OCI-LY3 (cell line): ENCODE measurements at regions not wholly inside any gene's neighbourhood (a gene's known extent, or its start where the extent isn't known, plus 50 kb on each side); places are given as distances from the start of the nearest gene placed in this dataset.

ENCODE experiments used
- H2AFZ ChIP-seq: fragments of 200-600, 300-600 bp; shearing (Covaris generic); 2 replicates; pipeline ENCODE4 v1.6.0; 2014; ENCODE audit warnings: antibody characterized with exemption, low read depth, low read length
- H3K27ac ChIP-seq: fragments of 200-600, 300-600 bp; sonication (generic); 2 replicates; pipeline ENCODE4 v1.5.1; 2014; ENCODE audit warnings: mild to moderate bottlenecking, low read length, moderate library complexity, mixed read lengths
- H3K27me3 ChIP-seq: fragments of 200-600, 300-600 bp; sonication (generic); 2 replicates; pipeline ENCODE4 v1.6.1; 2014; ENCODE audit warnings: low read depth, low read length, mixed read lengths
- H3K36me3 ChIP-seq: fragments of 200-600, 300-600 bp; sonication (generic); replicated peaks from 2 replicates; pipeline ENCODE3; 2014; ENCODE audit warnings: low read depth, low read length, mixed read lengths
- H3K4me1 ChIP-seq: fragments of 300-600, 200-600 bp; sonication (generic); 2 replicates; pipeline ENCODE4 v1.6.1; 2014; ENCODE audit warnings: low read length, mixed read lengths
- H3K4me2 ChIP-seq: fragments of 200-600, 300-600 bp; sonication (generic); 2 replicates; pipeline ENCODE4 v1.6.1; 2014; ENCODE audit warnings: low read length, mixed read lengths
- H3K4me3 ChIP-seq: fragments of 300-600, 200-600 bp; sonication (generic); 2 replicates; pipeline ENCODE4 v1.5.1; 2014; ENCODE audit warnings: antibody characterized with exemption, mild to moderate bottlenecking, low read length, moderate library complexity
- H3K79me2 ChIP-seq: fragments of 300-600, 200-600 bp; shearing (Covaris generic); 2 replicates; pipeline ENCODE4 v1.6.1; 2014; ENCODE audit warnings: mild to moderate bottlenecking, low read length, mixed read lengths
- H3K9ac ChIP-seq: fragments of 300-600, 200-600 bp; shearing (Covaris generic); 2 replicates; pipeline ENCODE4 v1.6.0; 2014; ENCODE audit warnings: mild to moderate bottlenecking, low read length, moderate library complexity
- H3K9me3 ChIP-seq: fragments of 200-600, 300-600 bp; shearing (Covaris generic); 2 replicates; pipeline ENCODE4 v1.6.1; 2014; ENCODE audit warnings: low read length, mixed read lengths; ENCODE audit not compliant: insufficient read depth
- H4K20me1 ChIP-seq: fragments of 200-600, 300-600 bp; sonication (generic); 2 replicates; pipeline ENCODE4 v1.6.1; 2016; ENCODE audit warnings: low read length, mixed read lengths; ENCODE audit not compliant: insufficient read depth
- CTCF ChIP-seq: fragments of 200-600, 300-600 bp; sonication (generic); IDR thresholded peaks from 2 replicates; pipeline ENCODE4 v1.5.1; 2014; ENCODE audit warnings: antibody characterized with exemption, low read length, low read depth
- EZH2phosphoT487 ChIP-seq: fragments of 200-600 bp; shearing (Covaris generic); IDR thresholded peaks from 2 replicates; pipeline ENCODE4 v1.6.1; 2018; ENCODE audit warnings: antibody characterized with exemption, mixed run types, low read depth

DNA sequence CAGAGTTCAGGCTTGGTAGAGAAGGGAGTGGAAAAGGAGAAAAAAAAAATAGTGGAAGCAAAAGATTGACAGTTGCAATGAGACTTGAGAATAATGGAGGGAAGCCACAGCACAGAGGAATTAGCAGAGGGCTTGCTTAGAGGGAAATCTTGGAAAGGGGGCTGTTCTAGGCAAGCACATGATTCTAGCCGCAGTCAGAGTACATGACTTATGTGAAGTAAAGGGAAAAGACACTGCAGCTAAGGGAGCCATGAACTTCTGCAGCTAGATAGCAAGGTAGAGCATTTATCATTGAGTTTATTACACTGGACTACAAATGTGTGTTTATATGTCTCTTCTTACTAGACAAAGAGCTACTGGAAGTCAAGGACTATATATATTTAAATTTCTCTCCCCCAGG lies 144.0 kb upstream of the OPCML start:
- Histone ChIP-seq H3K9me3 (no peaks in the 10 kb centered on the region), H3K36me3 (no peaks in the 10 kb centered on the region), H3K27me3 (no peaks in the 10 kb centered on the region; the same call in 1 of the 2 replicates), H3K27ac (no peak overlapping the region), H3K4me1 (no peaks in the 10 kb centered on the region), H2AFZ (no peak overlapping the region), H4K20me1 (no peaks in the 10 kb centered on the region), H3K4me2 (no peak overlapping the region), H3K9ac (no peak overlapping the region), H3K79me2 (no peaks in the 10 kb centered on the region), H3K4me3 (no peak overlapping the region)
- no peak for TF ChIP-seq EZH2phosphoT487

DNA sequence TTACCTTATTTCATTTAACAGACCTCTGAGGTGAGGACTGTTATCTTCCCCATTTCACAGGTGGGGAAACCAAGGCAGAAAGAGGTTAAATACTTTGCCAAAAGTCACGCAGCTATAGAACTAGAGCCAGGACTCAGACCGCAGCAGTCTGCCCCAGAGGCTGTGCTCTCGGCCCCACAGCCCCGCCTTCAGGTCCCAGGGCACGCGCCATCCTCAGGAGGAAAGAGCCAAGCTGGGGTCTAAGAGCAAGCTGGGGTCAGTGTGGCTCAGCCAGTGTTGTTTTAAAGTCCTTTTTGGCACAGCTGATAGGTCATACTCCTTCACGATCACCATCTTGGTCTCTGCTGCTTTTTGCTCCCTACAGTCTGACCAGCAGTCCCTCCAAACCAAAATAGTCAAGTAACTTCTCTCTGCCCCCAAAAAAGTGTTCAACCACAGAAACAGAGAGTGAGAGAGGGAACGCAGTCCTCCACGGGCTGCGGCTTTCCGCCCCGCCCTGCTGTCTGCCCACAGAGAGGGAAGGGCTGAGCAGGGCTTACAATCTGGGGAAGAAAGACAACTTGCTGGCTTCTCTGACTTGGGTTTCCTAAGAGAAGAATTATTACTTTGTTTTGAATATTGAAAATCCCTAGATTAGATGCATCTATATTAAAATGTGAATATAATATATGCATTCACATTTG lies 137.2 kb upstream of the OPCML start:
- no peak overlapping the region for H3K27ac ChIP-seq
- H2AFZ ChIP-seq = no peak overlapping the region
- no peaks in the 10 kb centered on the region for H4K20me1 ChIP-seq
- H3K9ac ChIP-seq = no peak overlapping the region
- no peak overlapping the region for H3K4me3 ChIP-seq
- H3K4me2 ChIP-seq = no peak overlapping the region
- H3K27me3 ChIP-seq = no peaks in the 10 kb centered on the region
- no peaks in the 10 kb centered on the region for H3K4me1 ChIP-seq
- no peaks in the 10 kb centered on the region for H3K36me3 ChIP-seq
- TF ChIP-seq CTCF (no peak), EZH2phosphoT487 (no peak)
- no peaks in the 10 kb centered on the region for H3K9me3 ChIP-seq
- no peaks in the 10 kb centered on the region for H3K79me2 ChIP-seq

GRCh38 chr11:133663135-133663985 lies 131.1 kb upstream of the OPCML start:
- no peaks in the 10 kb centered on the region; the same call in 1 of the 2 replicates for H3K4me1 ChIP-seq
- no peak overlapping the region for H3K9ac ChIP-seq
- H2AFZ ChIP-seq = no peak overlapping the region
- no peaks in the 10 kb centered on the region for H3K36me3 ChIP-seq
- H3K27me3 ChIP-seq = no peaks in the 10 kb centered on the region
- H3K4me2 ChIP-seq = no peak overlapping the region
- H4K20me1 ChIP-seq = no peaks in the 10 kb centered on the region
- H3K4me3 ChIP-seq = no peak overlapping the region
- no peak overlapping the region for H3K27ac ChIP-seq
- TF ChIP-seq CTCF (no peak), EZH2phosphoT487 (no peak)
- H3K9me3 ChIP-seq = no peaks in the 10 kb centered on the region
- no peaks in the 10 kb centered on the region for H3K79me2 ChIP-seq

DNA sequence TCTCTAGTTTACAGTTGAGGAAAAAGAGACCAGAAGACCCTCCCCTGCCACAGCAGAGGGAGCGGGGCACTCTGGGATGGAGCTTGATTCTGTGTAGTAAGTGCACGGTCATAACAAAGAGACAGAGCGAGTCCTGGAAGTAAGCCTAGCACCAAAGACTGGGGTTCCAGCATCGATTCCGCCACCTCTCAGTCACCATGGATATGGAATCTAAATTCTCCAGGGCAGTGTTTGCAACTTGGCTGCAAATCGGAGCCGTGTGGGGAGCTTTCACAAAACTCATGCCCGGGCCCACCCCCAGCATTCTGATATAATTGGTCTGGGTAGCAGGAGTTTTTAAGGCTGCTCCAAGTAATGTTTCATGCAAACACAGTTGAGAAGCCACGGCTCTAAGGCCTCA lies 129.5 kb upstream of the OPCML start:
- H3K4me2 ChIP-seq = no peak overlapping the region

More for the DNA sequence above, 129.5 kb upstream of the OPCML start:
- no peak for TF ChIP-seq CTCF
- TF ChIP-seq EZH2phosphoT487 = no peak
- Histone ChIP-seq H3K9me3 (no peaks in the 10 kb centered on the region), H3K36me3 (no peaks in the 10 kb centered on the region), H4K20me1 (no peaks in the 10 kb centered on the region), H3K27ac (no peak overlapping the region), H3K27me3 (no peaks in the 10 kb centered on the region), H2AFZ (no peak overlapping the region), H3K9ac (no peak overlapping the region), H3K79me2 (no peaks in the 10 kb centered on the region), H3K4me3 (no peak overlapping the region), H3K4me1 (no peaks in the 10 kb centered on the region; the same call in 1 of the 2 replicates)
